Activated CD4-positive, alpha-beta T cell treated with anti-CD3 and anti-CD28 coated beads, Interleukin-2, Interleukin-4, amounts not matched to agents 100 ng/mL and 50 ng/mL, durations not matched to agents 16 hours and 8 hours (primary cell): ENCODE measurements at regions not wholly inside any gene's neighbourhood (a gene's known extent, or its start where the extent isn't known, plus 50 kb on each side); places are given as distances from the start of the nearest gene placed in this dataset.
"Not testable (repeated sequence)": the region's sequence is repeated elsewhere in the genome, so short reads cannot be mapped to it uniquely, and the experiment has no call there.

ENCODE experiments used
- DNase-seq: peaks from one replicate; pipeline ENCODE4 v3.0.0-alpha.2; 2020; ENCODE audit warnings: low spot score

- DNase-seq = no peak
Observed at GRCh38 chr2:446963-447530, 159.2 kb upstream of the ALKAL2 start.

- no peak for DNase-seq
Observed at GRCh38 chr2:446303-446874, 158.5 kb upstream of the ALKAL2 start.

- DNase-seq = no peak
Observed at GRCh38 chr2:445896-446295, 158.0 kb upstream of the ALKAL2 start.

- DNase-seq = no peak
Observed at GRCh38 chr2:444937-445884, 157.3 kb upstream of the ALKAL2 start.

GRCh38 chr2:443741-444140 lies 155.8 kb upstream of the ALKAL2 start:
- DNase-seq = no peak

- no peak for DNase-seq
Observed at GRCh38 chr2:443216-443615, 155.3 kb upstream of the ALKAL2 start.

- peak; percentile 33 for DNase-seq
Observed at GRCh38 chr2:441258-442022, 153.5 kb upstream of the ALKAL2 start.

- DNase-seq = no peak
Observed at GRCh38 chr2:440403-440740, 152.5 kb upstream of the ALKAL2 start.

- DNase-seq = no peak
Observed at GRCh38 chr2:439556-440402, 151.9 kb upstream of the ALKAL2 start.

GRCh38 chr2:439077-439476 lies 151.2 kb upstream of the ALKAL2 start:
- no peak for DNase-seq

- DNase-seq = peak; percentile 48
Observed at GRCh38 chr2:437756-438393, 150.0 kb upstream of the ALKAL2 start.

GRCh38 chr2:437180-437579 lies 149.3 kb upstream of the ALKAL2 start:
- DNase-seq = no peak

- no peak for DNase-seq
Observed at GRCh38 chr2:436205-436604, 148.3 kb upstream of the ALKAL2 start.

- DNase-seq = no peak
Observed at GRCh38 chr2:434625-435024, 146.7 kb upstream of the ALKAL2 start.

GRCh38 chr2:433216-433615 lies 145.3 kb upstream of the ALKAL2 start:
- DNase-seq = no peak

- no peak for DNase-seq
Observed at GRCh38 chr2:430291-431040, 142.6 kb upstream of the ALKAL2 start.

GRCh38 chr2:429575-430254 lies 141.8 kb upstream of the ALKAL2 start:
- DNase-seq = no peak

GRCh38 chr2:429142-429541 lies 141.3 kb upstream of the ALKAL2 start:
- DNase-seq = no peak

GRCh38 chr2:428591-428990 lies 140.7 kb upstream of the ALKAL2 start:
- DNase-seq = no peak

- DNase-seq = not testable (repeated sequence)
Observed at GRCh38 chr2:426696-427095, 138.8 kb upstream of the ALKAL2 start.
